GM18858 (cell line): ENCODE measurements at regions not wholly inside any gene's neighbourhood (a gene's known extent, or its start where the extent isn't known, plus 50 kb on each side); places are given as distances from the start of the nearest gene placed in this dataset.

Experiments used
- ATAC-seq: cut with Tn5 transposase; IDR thresholded peaks from one replicate; pipeline ENCODE4 v1.9.1; 2021; ENCODE audit not compliant: unreplicated experiment

- no peak for ATAC-seq
These were observed 236.6 kb upstream of the MMADHC start for GRCh38 chr2:149824136-149824535.

DNA sequence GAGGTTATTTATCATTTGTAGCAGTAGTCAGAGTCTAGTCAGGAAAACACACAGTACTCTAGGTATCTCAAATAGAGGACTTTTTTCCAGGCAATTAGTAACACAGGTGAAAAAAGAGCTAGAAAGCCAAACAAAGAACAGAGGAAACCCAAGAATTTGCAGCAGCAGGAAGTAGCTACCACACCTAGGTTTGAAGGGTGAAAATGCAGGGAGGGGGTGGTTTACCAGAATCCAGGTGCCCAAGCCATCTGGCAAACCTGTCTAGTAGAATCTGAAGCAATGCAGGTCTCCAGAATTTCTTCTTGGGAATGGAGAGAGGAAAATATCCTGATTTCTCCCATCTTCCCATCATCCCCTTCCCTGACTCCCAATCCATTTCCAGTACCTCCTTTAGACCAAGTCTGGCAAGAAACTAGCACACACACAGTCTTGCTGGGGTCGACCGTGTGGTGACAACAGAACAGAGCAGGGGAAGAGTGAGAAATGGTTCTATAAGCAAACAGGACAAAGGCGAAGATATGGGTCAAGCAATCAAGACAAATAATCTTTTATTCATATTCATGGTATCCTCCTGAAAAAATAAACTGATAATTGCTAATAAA lies 231.9 kb upstream of the MMADHC start:
- ATAC-seq: no peak

DNA sequence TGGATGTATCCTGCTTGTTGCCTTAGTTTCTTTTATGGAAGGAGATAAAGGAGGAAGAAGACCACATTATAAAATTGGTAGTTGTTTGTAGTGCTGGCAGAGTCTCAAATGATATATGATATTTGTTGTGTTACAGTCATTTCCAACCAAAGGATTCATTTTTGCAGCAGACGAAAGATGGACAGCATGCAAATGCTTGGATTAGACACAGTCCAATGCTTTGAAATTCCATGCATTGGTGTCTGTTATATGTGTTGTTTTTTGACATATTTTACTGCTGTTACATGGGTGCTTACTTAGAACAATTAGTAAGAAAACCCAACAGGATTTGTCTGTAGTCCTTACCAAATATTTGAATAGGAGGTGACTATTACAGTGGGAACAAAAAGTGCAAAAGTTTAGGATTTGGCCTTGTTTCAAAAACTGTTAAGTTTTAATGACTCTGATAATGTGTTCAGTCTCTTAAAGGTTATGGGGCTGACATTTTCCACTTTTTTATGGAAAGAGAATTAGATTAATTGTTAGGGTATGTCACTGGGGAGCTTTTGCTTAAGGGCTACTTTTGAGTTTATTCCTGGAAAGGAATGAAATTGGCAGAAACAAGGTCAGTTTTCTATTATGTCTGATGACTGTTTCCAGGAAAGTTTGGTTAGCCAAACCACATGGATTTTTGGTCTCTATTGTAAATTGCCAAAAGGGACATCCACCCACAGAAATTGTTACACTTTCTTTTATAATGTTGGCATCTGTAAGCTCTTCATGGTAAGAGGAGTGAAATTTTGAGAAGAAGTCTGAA lies 229.4 kb upstream of the MMADHC start:
- no peak for ATAC-seq

GRCh38 chr2:149815941-149816340 lies 228.4 kb upstream of the MMADHC start:
- ATAC-seq: no peak

- no peak for ATAC-seq
These were observed 227.3 kb upstream of the MMADHC start for GRCh38 chr2:149814901-149815300.

- ATAC-seq: no peak
These were observed 226.5 kb upstream of the MMADHC start for GRCh38 chr2:149814049-149814448.

DNA sequence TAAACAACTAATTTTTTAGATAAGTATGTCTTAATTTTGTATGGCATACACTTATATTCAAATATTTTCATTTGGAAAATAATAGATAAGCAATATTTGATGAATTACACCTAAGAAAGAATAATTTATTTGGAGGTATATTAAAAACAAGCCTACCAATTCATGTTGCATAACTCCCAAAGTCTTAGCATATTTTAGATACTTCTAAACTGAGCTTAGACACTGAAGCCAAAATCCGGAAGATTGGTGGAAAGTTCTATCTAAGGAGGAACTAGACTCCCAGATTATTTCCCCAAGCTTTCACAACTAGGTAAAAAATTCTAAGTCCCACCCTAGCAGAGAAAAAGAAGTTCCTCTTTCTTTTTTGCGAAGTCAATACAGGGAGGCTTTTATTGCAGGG lies 221.0 kb upstream of the MMADHC start:
- ATAC-seq: no peak

DNA sequence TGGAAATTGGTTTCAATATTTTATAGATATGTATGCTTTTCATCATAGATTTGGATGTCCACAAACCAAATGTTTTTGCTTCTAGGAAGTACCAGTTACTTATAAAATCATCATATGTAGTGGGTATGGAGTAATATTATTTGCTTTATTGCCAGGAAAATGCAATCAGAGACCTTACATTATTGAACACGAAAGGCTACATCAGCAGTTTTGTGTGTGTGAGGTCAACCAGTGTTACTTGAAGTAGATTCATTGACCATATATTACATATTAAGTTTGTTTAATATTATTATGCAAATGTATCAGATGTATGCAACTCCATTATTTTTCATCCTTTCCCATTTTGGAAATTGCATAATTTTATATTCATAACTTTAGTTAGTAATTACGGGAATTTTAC lies 219.1 kb upstream of the MMADHC start:
- ATAC-seq: no peak

DNA sequence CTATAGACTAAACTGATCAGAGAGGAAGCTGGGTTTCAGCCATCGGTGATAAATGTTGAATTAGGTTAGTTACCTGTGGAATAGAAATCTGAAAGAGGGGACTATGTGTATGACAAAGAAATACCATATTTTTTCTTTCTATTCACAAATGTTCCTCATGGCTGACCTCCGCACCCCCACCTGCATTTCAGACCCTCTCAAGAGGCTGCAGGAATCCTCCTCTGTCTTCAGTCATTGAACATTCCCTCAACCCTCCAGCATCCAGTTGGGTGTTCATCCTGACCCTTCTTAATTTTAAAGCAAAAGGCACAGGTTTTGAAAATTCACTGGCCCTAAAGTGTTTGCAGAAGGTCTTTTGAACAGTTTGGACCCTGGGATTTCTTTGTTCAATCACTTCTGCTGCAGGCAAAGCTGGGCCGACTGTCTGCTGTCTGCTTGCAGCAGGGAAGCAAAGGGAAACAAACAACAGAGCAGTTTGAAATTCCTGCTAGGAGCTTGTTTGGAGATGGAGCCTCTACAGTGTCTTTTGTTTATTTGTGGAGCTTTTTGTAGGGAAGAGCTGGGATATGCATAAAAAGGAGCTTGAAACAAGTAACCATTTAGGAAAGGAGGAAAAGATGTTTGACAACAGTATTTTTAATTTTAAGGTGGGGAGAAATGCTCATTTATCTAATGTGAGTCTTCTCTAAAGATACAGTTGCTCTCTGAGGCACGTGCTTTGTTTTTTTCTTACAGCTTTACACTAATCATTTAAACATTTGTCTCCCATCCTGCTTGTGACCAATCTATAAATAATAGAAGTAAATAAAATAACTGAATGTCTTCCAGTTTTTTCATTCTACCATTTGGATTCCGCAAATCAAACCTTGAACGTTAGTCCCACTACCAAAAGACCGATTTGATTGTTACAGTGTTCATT lies 213.3 kb upstream of the MMADHC start:
- no peak for ATAC-seq

- ATAC-seq: no peak
These were observed 211.6 kb upstream of the MMADHC start for GRCh38 chr2:149799013-149799705.

DNA sequence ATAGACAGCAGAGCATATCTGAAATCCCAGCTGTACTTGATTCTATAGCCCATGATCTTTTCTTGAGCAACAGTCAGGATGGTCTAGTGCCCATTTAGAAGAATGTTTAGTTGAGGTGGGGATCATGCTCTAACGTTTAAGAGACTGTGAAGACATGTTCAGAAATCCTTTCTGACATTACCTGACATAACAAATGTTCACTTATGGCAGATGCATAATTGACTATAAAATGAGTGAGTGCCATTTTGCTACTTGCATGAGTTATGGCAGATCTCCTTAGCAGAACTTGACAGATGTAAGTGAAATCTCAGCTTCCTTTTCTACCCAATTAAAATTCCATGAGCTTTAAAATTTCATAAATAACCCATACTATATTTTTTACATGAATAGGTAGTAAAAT lies 209.5 kb upstream of the MMADHC start:
- no peak for ATAC-seq

- no peak for ATAC-seq
These were observed 202.0 kb upstream of the MMADHC start for GRCh38 chr2:149789549-149789948.

GRCh38 chr2:149787206-149787605 lies 199.6 kb upstream of the MMADHC start:
- ATAC-seq: no peak

DNA sequence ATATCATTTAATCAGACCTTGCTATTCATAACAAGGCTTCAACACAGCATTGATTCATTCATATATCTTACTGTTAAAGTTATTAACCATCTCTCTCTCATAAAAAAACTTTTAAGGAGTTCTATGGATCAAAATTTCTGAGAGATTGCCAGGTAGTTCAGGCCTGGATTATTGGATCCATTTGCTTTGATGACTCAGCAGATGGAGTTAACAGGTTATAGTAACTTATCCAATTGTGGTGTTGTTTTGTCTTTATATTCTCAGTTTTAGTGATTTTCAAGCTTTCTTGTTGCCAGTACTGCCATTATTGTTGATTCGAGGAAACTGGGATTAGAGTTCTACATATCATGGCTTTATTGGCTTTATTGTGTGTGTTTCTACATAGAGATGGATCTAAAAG lies 195.7 kb upstream of the MMADHC start:
- ATAC-seq: no peak

GRCh38 chr2:149782572-149782971 lies 195.0 kb upstream of the MMADHC start:
- no peak for ATAC-seq

GRCh38 chr2:149781263-149781808 lies 193.8 kb upstream of the MMADHC start:
- no peak for ATAC-seq

DNA sequence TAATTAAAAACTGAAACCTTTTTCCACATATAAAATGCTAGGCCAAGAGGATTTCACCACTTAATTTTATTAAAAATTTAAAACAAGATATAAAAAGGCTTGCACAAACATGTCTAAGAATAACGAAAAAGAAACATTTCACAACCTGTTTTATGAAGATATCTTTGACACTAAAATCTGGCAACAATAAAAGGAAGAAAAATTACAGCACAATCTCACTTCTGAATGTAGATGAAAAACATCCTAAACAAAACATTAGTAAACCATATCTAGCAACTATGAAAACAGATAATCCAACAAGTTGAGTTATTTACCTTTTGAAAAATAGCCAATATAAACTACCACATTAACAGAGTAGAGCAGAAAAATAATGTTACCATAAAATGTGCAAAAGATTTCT lies 185.4 kb upstream of the MMADHC start:
- ATAC-seq: no peak

- no peak for ATAC-seq
These were observed 180.8 kb upstream of the MMADHC start for GRCh38 chr2:149768320-149768799.

GRCh38 chr2:149767516-149767974 lies 180.0 kb upstream of the MMADHC start:
- ATAC-seq: no peak

GRCh38 chr2:149766339-149766738 lies 178.8 kb upstream of the MMADHC start:
- no peak for ATAC-seq

DNA sequence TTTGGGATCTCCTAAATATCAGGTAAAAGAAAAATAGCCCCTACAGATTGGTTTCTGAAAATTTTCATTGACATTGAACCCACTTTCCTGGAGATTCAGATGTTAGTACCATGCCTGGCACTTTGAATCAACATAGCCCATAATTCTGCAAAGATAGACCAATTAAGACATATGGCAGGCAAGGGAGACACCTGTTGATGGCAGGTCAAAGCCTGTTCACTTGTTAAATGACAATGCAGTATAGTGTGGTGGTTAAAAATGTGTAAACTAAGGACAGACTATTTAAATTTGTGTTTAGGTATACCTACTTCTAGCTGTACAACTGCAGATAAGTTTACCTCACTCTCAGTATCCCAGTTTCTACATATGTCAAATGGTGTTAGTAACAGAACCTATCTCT lies 178.1 kb upstream of the MMADHC start:
- no peak for ATAC-seq
